Activated T-cell treated with anti-CD3 and anti-CD28 coated beads for 24 hours (primary cell): ENCODE measurements at regions not wholly inside any gene's neighbourhood (a gene's known extent, or its start where the extent isn't known, plus 50 kb on each side); places are given as distances from the start of the nearest gene placed in this dataset.

Source experiments
- DNase-seq: peaks from one replicate; pipeline ENCODE4 v3.0.0-alpha.2; 2020; ENCODE audit warnings: low read depth

DNA sequence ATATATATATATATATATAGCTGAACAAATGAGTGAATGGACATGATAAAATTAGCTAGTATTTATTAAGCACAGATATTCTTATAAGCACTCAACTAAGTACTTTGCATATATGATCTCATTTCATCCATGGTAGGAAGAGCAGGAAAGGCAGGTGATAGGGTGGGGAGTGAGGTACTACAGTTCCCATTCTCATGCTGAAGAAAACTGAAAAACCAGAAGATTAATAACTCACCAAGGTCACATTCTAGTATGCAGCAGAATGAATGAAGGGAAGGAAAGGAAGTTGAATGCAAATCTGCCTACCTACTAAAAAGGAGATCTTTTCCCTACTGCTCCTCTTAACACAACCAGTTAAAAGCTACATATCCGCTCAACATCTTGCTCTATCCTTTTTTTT is 298.1 kb upstream of the TMPO start:
- DNase-seq = no peak

DNA sequence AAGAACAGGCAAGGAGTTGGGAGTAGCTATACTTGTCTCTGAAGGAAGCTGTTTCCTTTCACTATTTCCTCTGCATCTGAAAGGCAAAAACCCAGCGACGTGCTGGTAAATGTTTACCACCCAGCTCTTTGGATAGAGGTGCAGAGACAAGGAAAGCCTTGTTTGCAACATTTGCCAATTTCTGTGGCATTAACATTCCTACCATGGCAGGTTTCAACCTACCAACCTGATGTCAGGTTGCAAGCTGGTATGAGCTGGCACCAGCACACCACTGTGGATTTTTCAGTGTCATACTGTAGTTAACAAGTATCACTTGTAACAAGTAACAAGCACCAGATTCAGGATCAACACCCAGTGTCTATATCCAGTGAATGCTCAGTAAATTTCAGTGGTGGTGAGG is 294.8 kb upstream of the TMPO start:
- no peak for DNase-seq

DNA sequence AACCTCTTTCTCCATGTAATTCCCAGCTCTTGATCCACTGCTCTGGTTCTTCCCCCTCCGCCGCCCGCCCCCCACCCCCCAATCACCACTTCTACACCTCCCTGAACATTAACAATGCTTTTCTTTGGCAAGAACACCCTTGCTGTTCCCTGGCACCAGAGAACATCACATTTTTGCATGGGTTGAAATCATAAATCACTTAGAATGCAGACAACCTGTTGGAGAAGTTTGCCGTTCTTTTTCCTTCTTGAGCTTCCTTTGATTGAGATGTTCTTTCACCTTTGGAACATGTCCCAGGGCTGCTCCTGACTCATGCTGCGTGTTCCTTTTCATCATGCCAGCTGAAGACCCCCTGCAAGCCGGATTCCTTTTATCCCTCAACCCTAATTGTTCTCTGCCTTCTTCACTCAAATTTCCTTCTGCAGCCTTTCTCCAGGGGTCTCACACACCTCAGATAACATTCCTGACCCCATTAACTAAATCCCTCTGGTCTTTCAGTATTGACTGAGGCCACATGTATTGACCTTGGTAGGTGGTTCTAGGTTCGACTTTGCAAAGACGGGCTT is 294.1 kb upstream of the TMPO start:
- no peak for DNase-seq

DNA sequence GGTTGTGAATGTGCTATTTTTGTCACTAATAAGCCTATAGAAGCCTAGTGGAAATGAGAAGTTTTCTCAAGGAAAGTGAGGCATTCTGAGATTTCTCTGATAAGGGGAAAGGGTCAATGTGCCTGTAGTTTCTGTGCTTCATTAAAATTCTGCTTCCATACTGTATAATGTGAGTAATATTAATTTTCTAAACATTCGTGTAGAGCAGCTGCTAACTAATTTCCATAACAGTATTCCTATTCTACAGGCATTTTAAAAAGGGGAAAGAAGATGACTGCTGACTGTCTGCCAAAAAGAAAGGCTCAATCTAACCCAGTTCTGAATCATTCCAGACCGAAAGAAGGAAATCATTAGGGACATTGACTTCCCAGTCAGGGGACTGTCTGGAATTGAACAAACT is 293.3 kb upstream of the TMPO start:
- no peak for DNase-seq

DNA sequence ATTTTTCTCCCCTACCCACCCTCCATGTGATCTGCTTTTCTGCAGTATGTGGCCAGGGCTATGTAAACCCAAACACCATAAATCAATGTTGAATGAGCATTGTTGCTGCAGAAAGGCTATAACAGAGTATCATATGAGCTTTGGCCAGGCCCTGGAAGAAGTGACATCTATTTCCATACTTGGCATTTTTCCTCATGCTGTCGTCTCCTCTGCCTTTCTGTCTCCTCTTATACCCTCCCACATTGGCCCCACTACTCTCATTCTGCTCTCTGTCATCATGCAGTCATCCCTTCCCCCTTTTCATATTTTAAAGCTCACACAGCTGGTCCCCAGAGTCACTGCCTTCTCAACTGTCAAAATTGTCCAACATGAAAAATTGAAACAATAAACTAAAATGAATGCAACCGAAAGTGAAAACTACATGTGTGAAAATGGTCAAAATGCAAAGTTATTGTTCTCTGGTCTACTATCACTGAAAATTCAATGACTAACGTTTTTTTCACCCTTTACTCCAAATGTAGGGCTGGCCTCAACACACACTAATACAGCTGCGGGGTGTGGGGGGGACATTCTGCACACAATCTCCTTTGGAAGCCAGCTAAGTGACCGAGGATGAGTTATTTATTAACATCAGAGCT is 290.7 kb upstream of the TMPO start:
- no peak for DNase-seq

DNA sequence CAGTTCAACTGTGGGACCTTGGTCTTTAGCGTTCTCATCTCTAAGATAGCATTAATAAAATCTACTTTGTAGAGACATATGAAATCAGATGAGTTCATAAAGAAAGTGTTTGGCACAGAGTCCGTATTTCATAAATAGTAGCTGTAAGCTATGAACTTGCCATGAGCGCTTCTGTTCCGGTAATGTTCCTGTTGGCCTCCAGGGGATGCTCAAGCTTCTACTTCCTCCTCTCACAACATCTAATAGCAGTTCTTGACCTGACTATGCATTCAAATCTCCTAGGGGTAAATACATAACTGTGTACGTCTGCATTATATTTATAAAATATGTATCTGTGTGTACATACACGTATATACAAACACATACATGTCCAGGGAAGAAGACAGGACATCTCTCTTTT is 288.2 kb upstream of the TMPO start:
- no peak for DNase-seq

DNA sequence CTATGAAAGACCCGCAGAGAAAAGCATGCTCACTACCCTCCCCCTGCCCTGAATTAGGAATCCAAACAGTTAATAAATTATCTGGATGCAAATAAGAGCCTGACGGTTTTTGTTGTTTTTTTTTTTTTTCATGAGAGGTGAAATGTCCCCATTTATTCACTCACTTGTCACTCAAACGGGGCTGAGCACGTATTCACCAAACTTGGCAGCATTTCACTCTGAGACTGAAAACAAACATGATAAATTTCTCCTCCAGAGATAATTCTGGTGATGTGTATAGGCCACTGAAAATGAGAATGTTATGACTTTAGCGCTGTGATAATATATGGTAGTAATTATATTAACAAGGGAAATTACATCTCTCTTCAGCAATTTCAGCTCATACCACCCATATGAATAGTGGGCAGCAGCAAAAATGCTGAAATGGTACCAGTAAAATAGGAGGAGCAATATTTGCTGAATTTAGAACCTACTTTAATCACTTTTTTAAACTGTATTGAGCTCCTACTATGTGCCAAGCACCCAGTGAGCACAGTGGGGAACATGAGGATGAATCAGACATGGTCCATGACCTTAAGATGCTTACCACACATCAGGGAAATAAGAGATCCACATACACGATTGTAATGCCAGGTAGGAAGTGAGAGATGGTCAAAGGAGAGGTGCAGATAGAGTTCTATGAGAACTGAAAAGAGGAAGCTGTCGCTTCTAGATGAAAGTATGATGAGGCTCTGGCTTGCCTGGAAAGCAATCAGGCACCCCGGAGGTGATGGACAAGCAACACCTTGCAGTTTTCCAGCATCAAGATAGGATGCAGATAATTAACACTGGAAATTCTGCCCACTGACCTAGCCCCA is 286.5 kb upstream of the TMPO start:
- no peak for DNase-seq

DNA sequence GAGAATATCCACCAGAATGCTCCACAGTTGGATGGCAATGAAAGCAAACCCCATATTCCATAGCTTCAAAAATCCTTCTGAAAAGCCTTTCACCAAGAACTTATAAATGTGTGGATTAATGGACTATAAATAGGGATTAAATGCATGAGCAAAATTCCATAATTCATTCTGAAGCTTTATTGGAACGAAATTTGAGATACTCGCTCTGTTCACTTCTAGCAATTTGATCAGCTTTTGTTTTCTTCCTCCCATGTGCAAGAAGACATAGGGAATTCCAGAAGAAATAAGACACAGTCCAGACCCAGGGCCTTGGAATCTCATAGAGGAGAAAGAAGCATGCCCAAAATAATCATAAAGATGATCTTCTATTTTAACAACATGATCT is 285.9 kb upstream of the TMPO start:
- DNase-seq = no peak

DNA sequence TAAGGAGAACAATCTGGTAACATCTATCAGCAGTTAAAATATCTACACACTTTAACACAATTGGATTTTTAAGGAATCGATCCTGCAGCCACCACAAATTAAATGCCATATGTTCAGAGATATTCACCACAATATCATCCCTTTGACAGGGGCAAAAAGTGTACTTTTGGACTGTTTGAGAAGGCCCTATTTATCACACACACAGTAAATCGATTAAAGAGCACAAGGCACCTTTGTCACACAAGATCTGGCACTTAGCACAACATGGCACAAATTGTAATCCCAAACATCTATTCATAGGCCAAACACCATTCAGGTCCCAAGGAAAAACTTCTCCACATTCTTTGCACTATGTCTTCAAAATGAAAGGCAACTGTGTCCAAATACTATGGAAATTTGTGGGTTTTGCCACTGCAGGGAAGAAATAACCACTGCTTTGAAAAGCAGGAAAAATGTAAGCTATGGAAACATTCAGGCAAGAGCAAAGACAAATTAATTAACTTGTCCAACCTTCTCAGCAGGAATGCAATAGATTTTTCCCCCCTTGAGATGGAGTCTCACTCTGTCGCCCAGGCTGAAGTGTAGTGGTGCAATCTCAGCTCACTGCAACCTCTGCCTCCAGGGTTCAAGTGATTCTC is 282.5 kb upstream of the TMPO start:
- no peak for DNase-seq

DNA sequence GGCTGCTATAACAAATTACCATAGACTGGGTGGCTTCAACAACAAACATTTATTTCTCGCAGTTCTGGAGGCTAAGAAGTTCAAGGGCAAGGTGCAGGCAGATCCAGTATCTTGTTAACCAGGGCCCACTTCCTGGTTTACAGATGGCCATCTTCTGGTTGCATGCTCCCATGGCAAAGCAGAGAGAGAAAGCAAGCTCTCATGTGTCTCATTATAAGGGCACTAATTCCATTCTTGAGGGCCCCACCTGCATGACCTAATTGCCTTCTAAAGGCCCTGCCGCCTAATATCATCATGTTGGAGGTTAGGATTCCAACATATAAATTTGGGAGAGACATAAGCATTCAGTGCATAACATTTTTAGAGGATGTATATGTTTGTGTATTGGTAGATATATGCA is 280.1 kb upstream of the TMPO start:
- DNase-seq = no peak

DNA sequence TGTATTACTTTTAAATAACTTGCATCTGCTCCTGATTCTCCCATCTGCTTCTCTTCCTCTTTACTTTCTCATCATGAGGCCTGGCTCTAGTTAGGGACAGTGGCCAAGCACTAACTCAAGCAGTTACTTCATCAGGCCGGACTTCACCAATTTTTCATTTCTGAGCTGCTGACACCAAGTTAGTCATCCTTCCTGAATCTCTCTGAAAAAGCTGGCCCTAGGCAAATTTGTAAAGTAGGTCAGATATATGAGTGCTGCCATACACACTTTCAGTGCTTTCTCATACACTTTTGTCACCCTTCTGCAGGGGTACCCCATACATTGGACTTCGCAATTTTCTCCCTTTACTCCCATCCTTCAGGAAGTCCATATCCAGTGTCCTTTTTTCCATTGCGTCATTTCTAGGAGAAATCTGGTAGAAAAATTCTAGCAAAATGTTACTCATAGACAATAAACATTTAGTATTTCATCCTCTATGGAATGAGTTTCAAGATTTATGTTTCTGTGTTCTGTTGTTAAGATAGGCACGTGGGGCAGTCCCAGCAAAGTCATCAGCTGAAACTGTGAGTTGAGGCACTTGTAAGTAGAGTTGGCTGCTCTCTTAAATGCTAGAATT is 276.8 kb upstream of the TMPO start:
- DNase-seq = no peak

DNA sequence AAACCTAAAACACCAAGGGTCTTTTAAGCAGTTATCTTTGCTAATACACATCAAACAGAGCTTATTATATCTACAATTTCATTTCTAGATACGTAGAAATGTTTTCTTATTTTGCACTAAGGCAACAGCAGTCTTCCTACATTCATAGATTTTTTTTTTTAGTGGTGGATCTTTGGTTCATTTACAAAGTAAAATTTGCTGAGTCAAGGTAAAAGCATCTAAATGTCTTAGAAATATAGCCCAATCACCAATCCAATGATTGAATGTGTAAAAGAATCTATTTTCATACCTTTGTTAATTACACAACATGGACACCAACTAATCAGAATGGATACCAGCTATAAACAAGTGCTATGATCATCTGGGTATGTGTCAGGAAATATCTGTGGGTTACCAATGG is 272.2 kb upstream of the TMPO start:
- DNase-seq = no peak

DNA sequence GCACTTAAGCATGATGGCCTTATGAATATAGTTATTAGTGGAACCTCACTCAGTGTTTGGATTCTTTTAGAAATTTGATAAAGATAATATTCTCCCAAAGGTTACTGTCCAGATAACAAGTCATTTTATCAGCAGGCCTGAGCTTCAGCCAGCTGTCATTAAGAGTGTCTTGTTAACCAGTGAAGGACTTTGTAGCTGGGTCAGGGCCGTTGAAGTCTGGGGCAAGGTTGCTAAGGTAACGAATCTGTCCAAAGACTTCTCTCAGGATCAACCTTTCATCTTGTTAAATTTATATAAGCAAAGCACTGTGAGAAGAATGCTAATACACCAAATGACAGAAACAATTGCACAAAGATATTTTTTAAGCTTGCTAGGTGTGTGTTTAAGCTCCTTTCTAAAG is 271.3 kb upstream of the TMPO start:
- DNase-seq = no peak

DNA sequence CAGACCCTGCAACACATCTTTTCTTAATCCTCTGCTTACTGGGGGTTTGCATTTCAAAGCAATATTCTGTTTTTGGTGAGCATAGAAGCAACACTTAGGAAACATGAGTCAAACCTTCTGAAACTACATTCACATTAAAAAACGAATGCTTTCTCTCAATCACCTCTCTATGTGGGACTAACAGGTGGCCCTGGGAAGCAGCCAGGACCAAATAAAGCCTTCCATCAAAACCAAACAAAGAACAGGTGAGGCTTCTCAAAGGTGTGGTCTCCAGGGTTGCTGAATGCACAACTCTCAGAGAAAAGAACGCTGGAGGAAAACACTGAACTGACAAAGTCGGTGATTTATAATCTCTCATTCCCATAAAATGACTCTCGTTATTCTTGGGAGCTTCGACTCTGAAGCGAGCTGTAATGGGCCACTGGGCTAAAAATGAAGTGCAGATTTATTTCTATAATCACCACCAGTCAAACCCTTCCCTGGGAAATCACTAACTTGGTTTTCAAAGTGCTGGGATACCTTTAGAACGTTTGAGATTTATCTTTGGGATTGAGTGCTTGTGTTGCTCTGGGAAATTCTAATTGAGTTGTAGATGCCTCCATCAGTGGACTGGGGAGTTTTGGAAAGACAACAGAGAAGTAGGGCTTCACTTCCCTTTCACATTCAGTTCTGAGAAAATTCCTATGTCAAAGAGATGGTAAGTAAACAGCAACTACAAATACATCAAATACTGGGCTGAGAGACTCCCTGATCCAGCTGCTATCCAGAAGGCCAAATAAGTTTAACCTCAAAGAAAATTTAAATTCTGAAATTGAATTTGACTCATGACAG is 262.0 kb upstream of the TMPO start:
- DNase-seq = no peak

DNA sequence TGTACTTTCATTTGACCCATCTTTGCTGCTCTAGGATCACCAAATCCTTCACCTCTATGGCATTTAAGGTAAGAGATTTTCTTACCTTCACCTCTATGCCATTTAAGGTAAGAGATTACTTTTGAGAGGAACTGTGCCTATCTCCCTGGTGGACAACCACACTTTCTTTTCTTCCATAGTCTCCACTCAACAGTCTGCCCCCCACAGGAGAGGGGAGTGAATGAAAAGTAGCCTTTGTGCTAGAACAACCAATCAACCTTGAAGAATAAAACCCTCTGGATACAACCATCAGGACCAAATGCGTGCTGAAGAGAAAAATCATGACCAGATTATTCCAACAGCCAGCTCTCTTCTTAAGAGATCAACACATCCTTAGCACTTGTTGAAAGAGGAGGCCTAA is 258.6 kb upstream of the TMPO start:
- DNase-seq = no peak

DNA sequence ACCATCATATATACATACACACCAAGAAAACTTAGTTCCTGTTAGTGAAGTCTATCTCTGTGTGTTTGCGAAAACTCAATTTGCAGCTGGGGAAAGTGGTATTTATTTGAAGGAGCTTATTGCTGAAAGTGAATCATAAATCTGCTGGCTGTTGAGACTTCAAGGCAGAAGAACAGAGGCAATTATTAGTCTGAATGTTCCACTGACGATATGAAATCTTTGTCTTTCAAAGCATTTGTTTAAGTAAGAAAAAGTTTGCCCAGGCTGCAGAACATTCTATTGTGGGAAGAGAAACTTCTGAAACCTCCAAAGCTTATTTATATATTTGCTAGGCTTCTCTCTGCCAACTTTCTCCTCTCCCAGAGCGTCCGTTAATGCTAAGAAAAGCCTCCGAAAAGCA is 255.7 kb upstream of the TMPO start:
- DNase-seq = no peak

DNA sequence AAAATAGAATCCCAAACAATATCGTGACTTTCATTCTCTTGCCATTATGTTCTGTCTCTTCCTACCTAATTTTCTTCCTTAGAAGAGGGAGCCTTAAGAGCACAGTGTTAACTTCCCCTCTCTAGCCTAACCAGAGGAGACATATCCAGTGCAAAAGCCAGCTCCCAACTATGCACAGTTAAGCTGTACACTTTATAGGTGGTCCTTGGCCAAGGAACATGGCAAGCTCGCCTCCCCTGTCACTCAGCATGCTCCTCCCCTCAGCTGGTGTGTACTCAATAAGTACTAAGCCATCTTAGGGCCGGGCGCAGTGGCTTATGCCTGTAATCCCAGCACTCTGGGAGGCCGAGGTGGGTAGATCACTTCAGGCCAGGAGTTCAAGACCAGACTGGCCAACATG is 255.1 kb upstream of the TMPO start:
- no peak for DNase-seq

DNA sequence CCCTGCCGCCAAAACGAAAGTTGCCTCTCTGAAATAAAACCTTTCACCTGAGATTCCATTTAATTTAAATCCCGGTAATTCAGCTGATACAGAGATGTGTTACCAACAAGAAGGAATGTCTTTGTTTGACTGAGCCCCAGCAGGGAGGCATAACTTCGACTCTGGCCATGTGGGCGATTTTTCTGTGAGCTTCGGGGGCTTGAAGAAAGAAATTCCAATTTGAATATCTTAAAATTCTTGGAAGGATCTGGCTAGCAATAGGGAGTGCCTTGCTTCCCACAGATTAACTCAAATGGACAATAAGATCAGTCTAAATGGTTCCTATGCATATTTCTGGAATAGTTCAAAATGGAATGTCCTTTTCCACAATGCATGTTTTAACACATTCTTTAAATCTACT is 252.5 kb upstream of the TMPO start:
- no peak for DNase-seq

DNA sequence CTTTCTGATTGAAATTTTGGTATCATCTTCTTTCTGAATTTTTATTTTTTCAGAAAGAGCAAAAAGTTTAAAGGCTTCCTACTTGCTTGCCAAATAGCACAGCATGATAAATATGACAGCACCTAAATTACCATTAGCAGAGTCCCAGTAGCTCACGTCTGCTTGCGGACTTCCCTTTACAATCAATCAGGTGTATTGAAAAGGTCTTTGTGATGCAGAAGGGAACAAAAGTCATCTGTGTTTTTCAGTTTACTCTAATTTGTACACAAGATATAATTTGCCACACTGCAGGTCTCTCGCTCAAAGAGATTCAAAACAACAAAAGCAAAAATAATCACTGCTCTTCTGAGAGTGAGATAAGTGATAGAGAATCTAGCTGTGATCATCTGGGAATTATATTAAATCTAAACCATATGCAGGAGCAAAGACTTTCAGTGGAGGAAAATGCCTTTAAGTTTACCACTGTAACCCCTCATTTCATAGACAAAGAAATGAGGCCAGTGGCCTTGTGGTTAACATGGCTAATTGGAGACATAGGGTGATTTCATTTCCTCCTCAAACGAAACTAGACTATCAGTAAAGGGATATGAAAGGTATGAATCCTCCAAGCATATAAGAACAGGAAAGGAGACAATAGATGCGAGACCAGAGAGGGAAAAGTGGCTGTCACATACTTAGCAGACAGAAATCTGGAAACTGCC is 240.8 kb upstream of the TMPO start:
- DNase-seq = no peak

DNA sequence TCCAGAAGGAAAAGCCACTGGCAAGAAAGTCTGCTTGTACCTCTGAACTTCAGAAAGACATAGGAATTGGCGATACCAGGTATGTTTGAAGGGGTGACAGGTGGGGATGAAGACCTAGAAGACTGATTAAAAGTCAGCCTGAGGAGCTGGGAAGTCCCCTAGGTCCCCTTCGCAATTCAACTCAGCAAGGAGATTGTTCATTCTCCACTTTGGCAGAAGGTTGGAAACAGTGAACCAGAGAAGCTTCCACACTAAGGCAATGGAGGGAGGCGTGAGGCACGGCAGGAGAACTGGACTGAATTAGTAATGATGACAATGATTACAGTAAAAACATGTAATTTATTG is 240.3 kb upstream of the TMPO start:
- DNase-seq = no peak

DNA sequence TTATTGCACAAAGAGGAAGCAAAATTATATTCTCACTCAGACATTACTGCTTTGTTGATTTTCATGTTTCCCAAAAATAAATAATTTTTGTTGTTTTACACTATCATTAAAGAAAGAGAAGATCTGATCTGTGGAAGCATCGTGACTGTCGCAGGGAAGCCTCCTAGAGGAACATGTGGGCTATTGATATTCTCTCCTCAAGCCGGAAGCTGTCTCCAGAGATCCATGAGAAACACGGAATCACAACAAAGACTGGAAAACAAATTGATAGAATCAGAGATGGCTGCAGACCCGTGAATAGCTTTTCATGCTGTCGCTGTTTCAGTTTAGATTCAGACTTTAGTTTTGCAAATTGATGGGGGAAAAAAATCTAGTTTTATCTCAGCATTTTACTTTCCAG is 235.2 kb upstream of the TMPO start:
- no peak for DNase-seq
